GM23338 (cell line): ENCODE measurements at regions not wholly inside any gene's neighbourhood (a gene's known extent, or its start where the extent isn't known, plus 50 kb on each side); places are given as distances from the start of the nearest gene placed in this dataset.

Experiments used
- ATAC-seq: fragments of 200-7000 bp; cut with Tn5 transposase; 3 replicates; pipeline ENCODE4 v1.9.1; 2020
- DNase-seq: peaks from one replicate; pipeline ENCODE4 v3.0.0-alpha.2; 2015; ENCODE audit warnings: low spot score
- H2AFZ ChIP-seq: fragments of 200-600 bp; sonication (generic); 2 replicates; pipeline ENCODE4 v1.8.0; 2016; ENCODE audit warnings: antibody characterized with exemption, mild to moderate bottlenecking, moderate library complexity
- H3F3A ChIP-seq: fragments of 200-600 bp; sonication (generic); replicated peaks from 2 replicates; pipeline ENCODE4 v1.8.0; 2017; ENCODE audit warnings: antibody characterized with exemption, mixed run types, low read depth
- H3K27ac ChIP-seq: fragments of 200-600 bp; sonication (generic); 2 replicates; pipeline ENCODE4 v1.6.1; 2016; ENCODE audit warnings: low read depth
- H3K27me3 ChIP-seq: fragments of 200-600 bp; sonication (generic); 2 replicates; pipeline ENCODE4 v1.8.0; 2016; ENCODE audit warnings: mild to moderate bottlenecking, mixed run types, moderate library complexity; ENCODE audit not compliant: insufficient read depth
- H3K36me3 ChIP-seq: fragments of 200-600 bp; sonication (generic); 2 replicates; pipeline ENCODE4 v1.8.0; 2016; ENCODE audit warnings: mild to moderate bottlenecking; ENCODE audit not compliant: insufficient read depth
- H3K4me1 ChIP-seq: fragments of 200-600 bp; sonication (generic); 2 replicates; pipeline ENCODE4 v1.8.0; 2016; ENCODE audit warnings: mild to moderate bottlenecking, moderate library complexity; ENCODE audit not compliant: insufficient read depth
- H3K4me2 ChIP-seq: fragments of 200-600 bp; sonication (generic); 2 replicates; pipeline ENCODE4 v1.7.1; 2017; ENCODE audit warnings: mixed run types
- H3K4me3 ChIP-seq: fragments of 200-600 bp; sonication (generic); 2 replicates; pipeline ENCODE4 v1.6.1; 2016; ENCODE audit warnings: mixed run types
- H3K79me2 ChIP-seq: fragments of 200-600 bp; sonication (generic); replicated peaks from 2 replicates; pipeline ENCODE4 v1.8.0; 2017; ENCODE audit warnings: mild to moderate bottlenecking; ENCODE audit not compliant: insufficient read depth
- H3K9me2 ChIP-seq: fragments of 200-600 bp; sonication (generic); 2 replicates; pipeline ENCODE4 v1.8.0; 2017; ENCODE audit not compliant: insufficient read depth
- H4K20me1 ChIP-seq: fragments of 200-600 bp; sonication (generic); replicated peaks from 2 replicates; pipeline ENCODE4 v1.8.0; 2017; ENCODE audit warnings: mild to moderate bottlenecking; ENCODE audit not compliant: insufficient read depth
- H3K27ac Mint-ChIP-seq: 2 replicates; pipeline ENCODE4 v1.8.0; 2020; ENCODE audit warnings: inconsistent platforms, mild to moderate bottlenecking, moderate library complexity, mixed read lengths
- H3K27me3 Mint-ChIP-seq: 3 replicates; pipeline ENCODE4 v1.8.0; 2022; ENCODE audit warnings: low read depth, mild to moderate bottlenecking, moderate library complexity, mixed read lengths, inconsistent platforms; ENCODE audit not compliant: insufficient read depth, poor library complexity
- H3K36me3 Mint-ChIP-seq: 3 replicates; pipeline ENCODE4 v1.8.0; 2021; ENCODE audit warnings: low read depth, mild to moderate bottlenecking, inconsistent platforms, moderate library complexity, mixed read lengths
- H3K4me1 Mint-ChIP-seq: 3 replicates; pipeline ENCODE4 v1.8.0; 2020; ENCODE audit warnings: mild to moderate bottlenecking, inconsistent platforms, mixed read lengths
- H3K4me3 Mint-ChIP-seq: 3 replicates; pipeline ENCODE4 v1.8.0; 2021; ENCODE audit warnings: moderate library complexity, mild to moderate bottlenecking, inconsistent platforms, mixed read lengths
- H3K9me3 Mint-ChIP-seq: 3 replicates; pipeline ENCODE4 v1.8.0; 2020; ENCODE audit warnings: moderate library complexity, mild to moderate bottlenecking, inconsistent platforms, mixed read lengths
- CREB1 ChIP-seq: fragments of 250-450 bp; sonication (Bioruptor Pico); IDR thresholded peaks from 2 replicates; pipeline ENCODE4 v1.5.0; 2020; ENCODE audit warnings: low read depth, mild to moderate bottlenecking, moderate library complexity
- CTCF ChIP-seq, 2 experiments: fragments of 200-600 bp in 1 of 2; sonication (generic) in 1 of 2; conservative IDR thresholded peaks; 2 replicates each; pipeline versions ENCODE4 v1.5.1 to v1.6.1; 2016 to 2017; ENCODE audit warnings: antibody characterized with exemption in 2 of 2, low read depth in 2 of 2, mild to moderate bottlenecking in 2 of 2, moderate library complexity in 1 of 2
- ETS1 ChIP-seq: IDR thresholded peaks from 2 replicates; pipeline ENCODE4 v1.6.1; 2016; ENCODE audit warnings: antibody characterized with exemption
- EZH2 ChIP-seq: fragments of 200-600 bp; sonication (generic); IDR thresholded peaks from one replicate; pipeline ENCODE4 v1.8.0; 2017; ENCODE audit warnings: antibody characterized with exemption, mild to moderate bottlenecking, low read depth; ENCODE audit not compliant: unreplicated experiment
- EZH2phosphoT487 ChIP-seq: fragments of 200-600 bp; sonication (generic); IDR thresholded peaks from one replicate; pipeline ENCODE4 v1.8.1; 2018; ENCODE audit warnings: antibody characterized with exemption; ENCODE audit not compliant: unreplicated experiment
- JUNB ChIP-seq: IDR thresholded peaks from one replicate; pipeline ENCODE4 v1.6.1; 2016; ENCODE audit warnings: antibody characterized with exemption; ENCODE audit not compliant: unreplicated experiment
- POLR2AphosphoS5 ChIP-seq: IDR thresholded peaks from 2 replicates; pipeline ENCODE4 v1.6.1; 2016; ENCODE audit warnings: antibody characterized with exemption, low read depth
- REST ChIP-seq: IDR thresholded peaks from one replicate; pipeline ENCODE4 v1.6.1; 2018; ENCODE audit warnings: antibody characterized with exemption; ENCODE audit not compliant: unreplicated experiment
- STAT1 ChIP-seq: IDR thresholded peaks from one replicate; pipeline ENCODE4 v1.6.1; 2016; ENCODE audit warnings: antibody characterized with exemption; ENCODE audit not compliant: unreplicated experiment
- ZNF114 ChIP-seq: fragments of 250-450 bp; sonication (Bioruptor Pico); IDR thresholded peaks from 2 replicates; pipeline ENCODE4 v1.5.0; 2020; ENCODE audit warnings: mild to moderate bottlenecking, moderate library complexity
- ZNF331 ChIP-seq: fragments of 250-450 bp; sonication (Bioruptor Pico); IDR thresholded peaks from 2 replicates; pipeline ENCODE4 v1.5.0; 2020; ENCODE audit warnings: low read depth, mild to moderate bottlenecking, moderate library complexity
- ZNF462 ChIP-seq: fragments of 250-450 bp; sonication (Bioruptor Pico); IDR thresholded peaks from 2 replicates; pipeline ENCODE4 v1.5.0; 2020; ENCODE audit warnings: mild to moderate bottlenecking, moderate library complexity

- peaks cover 28% of the 10 kb centered on the region for H3K4me1 ChIP-seq
- H3K4me3 Mint-ChIP-seq = no peak overlapping the region
- no peaks in the 10 kb centered on the region for H3K9me2 ChIP-seq
- H3K4me1 Mint-ChIP-seq = peaks cover 33% of the 10 kb centered on the region
- no peak overlapping the region for H3K27ac ChIP-seq
- no peak overlapping the region for H3K4me2 ChIP-seq
- no peak overlapping the region for H3K4me3 ChIP-seq
- H3K79me2 ChIP-seq = no peaks in the 10 kb centered on the region
- no peaks in the 10 kb centered on the region for H3K36me3 Mint-ChIP-seq
- no peak overlapping the region for H2AFZ ChIP-seq
- no peaks in the 10 kb centered on the region for H3K9me3 Mint-ChIP-seq
- no peak for TF ChIP-seq EZH2phosphoT487
- no peak for TF ChIP-seq CREB1
- no peak for TF ChIP-seq POLR2AphosphoS5
- TF ChIP-seq STAT1 = no peak
- TF ChIP-seq CTCF (conservative IDR thresholded peaks at IDR 0.05; ENCODE audit: low read depth in 2 of 2) = no peak
- no peak for TF ChIP-seq REST
- TF ChIP-seq ETS1 = no peak
- no peak for TF ChIP-seq EZH2
- no peak for TF ChIP-seq ZNF114
- no peak for TF ChIP-seq ZNF462 (CRISPR knock-in tag)
- no peak for TF ChIP-seq JUNB
- TF ChIP-seq ZNF331 = no peak
- peaks cover 1% of the 10 kb centered on the region for H3K27me3 Mint-ChIP-seq
- H3K27ac Mint-ChIP-seq = no peak overlapping the region
- H3F3A ChIP-seq = no peaks in the 10 kb centered on the region
- no peaks in the 10 kb centered on the region for H3K36me3 ChIP-seq
- no peaks in the 10 kb centered on the region for H3K27me3 ChIP-seq
- DNase-seq (no peak), ATAC-seq (no peak)
- no peaks in the 10 kb centered on the region for H4K20me1 ChIP-seq
Observed at GRCh38 chr14:56956182-56956581, 145.9 kb upstream of the OTX2 start.
